CD14-positive monocyte (primary cell): ENCODE measurements at regions not wholly inside any gene's neighbourhood (a gene's known extent, or its start where the extent isn't known, plus 50 kb on each side); places are given as distances from the start of the nearest gene placed in this dataset.

Experiments used
- DNase-seq, 3 donors: peaks; one replicate each; pipeline ENCODE4 v3.0.0-alpha.2; 2011 to 2022
- H2AFZ ChIP-seq: 2 replicates; pipeline ENCODE4 v1.6.0; 2012; ENCODE audit warnings: mild to moderate bottlenecking, low read depth, low read length, inconsistent platforms; ENCODE audit not compliant: insufficient read depth, poor library complexity, severe bottlenecking
- H3K27ac ChIP-seq, 2 donors: 1 replicate in 1 of 2; 2 replicates in 1 of 2; pipeline ENCODE4 v1.5.1; 2012 to 2013; ENCODE audit warnings: low read length in 2 of 2, control low read depth in 1 of 2, inconsistent platforms in 1 of 2, low read depth in 1 of 2, mild to moderate bottlenecking in 1 of 2
- H3K27me3 ChIP-seq, 2 donors: one replicate each; pipeline versions ENCODE4 v1.6.0 to v1.6.1; 2011 to 2013; ENCODE audit warnings: low read length in 2 of 2; ENCODE audit not compliant: control insufficient read depth in 2 of 2, insufficient read depth in 2 of 2
- H3K36me3 ChIP-seq, 2 donors: replicated peaks in 1 of 2; 1 replicate in 1 of 2; 2 replicates in 1 of 2; pipeline versions ENCODE4 v1.5.1 to v1.6.1; 2012 to 2013; ENCODE audit warnings: low read length in 2 of 2, control low read depth in 1 of 2, inconsistent platforms in 1 of 2, mild to moderate bottlenecking in 1 of 2; ENCODE audit not compliant: insufficient read depth in 2 of 2, control insufficient read depth in 1 of 2
- H3K4me1 ChIP-seq, 2 donors: 1 replicate in 1 of 2; 2 replicates in 1 of 2; pipeline versions ENCODE4 v1.5.1 to v1.6.1; 2012 to 2013; ENCODE audit warnings: low read length in 2 of 2, control low read depth in 1 of 2, inconsistent platforms in 1 of 2, mild to moderate bottlenecking in 1 of 2, moderate library complexity in 1 of 2; ENCODE audit not compliant: insufficient read depth in 2 of 2, control insufficient read depth in 1 of 2
- H3K4me2 ChIP-seq: replicated peaks from 2 replicates; pipeline ENCODE3; 2012; ENCODE audit warnings: low read length, moderate library complexity, mild to moderate bottlenecking; ENCODE audit not compliant: poor library complexity, severe bottlenecking; ENCODE audit errors: extremely low read depth
- H3K4me3 ChIP-seq, 3 experiments: fragments of 200-600 bp in 1 of 3; sonication (generic) in 1 of 3; replicated peaks in 1 of 3; 1 replicate in 2 of 3; 2 replicates in 1 of 3; pipeline ENCODE4 v1.5.1; 2011 to 2013; ENCODE audit warnings: low read length in 3 of 3, mild to moderate bottlenecking in 3 of 3, control low read depth in 2 of 3, low read depth in 2 of 3, inconsistent platforms in 1 of 3, moderate library complexity in 1 of 3
- H3K79me2 ChIP-seq: 2 replicates; pipeline ENCODE4 v1.6.0; 2012; ENCODE audit warnings: mild to moderate bottlenecking, control low read depth, inconsistent platforms, low read length, moderate library complexity; ENCODE audit not compliant: insufficient read depth
- H3K9ac ChIP-seq: 2 replicates; pipeline ENCODE4 v1.6.0; 2017; ENCODE audit warnings: low read length, mild to moderate bottlenecking; ENCODE audit not compliant: insufficient read depth, poor library complexity, severe bottlenecking
- H3K9me3 ChIP-seq, 2 donors: replicated peaks in 1 of 2; 1 replicate in 1 of 2; 2 replicates in 1 of 2; pipeline versions ENCODE4 v1.5.1 to v1.6.1; 2012 to 2013; ENCODE audit warnings: low read length in 2 of 2, control low read depth in 1 of 2; ENCODE audit not compliant: control insufficient read depth in 1 of 2, insufficient read depth in 1 of 2
- H4K20me1 ChIP-seq: 2 replicates; pipeline ENCODE4 v1.6.0; 2012; ENCODE audit warnings: mild to moderate bottlenecking, low read length, control low read depth, moderate library complexity; ENCODE audit not compliant: insufficient read depth
- H3K27ac Mint-ChIP-seq, 7 donors: one replicate each; pipeline ENCODE4 v1.8.0; 2020; ENCODE audit warnings: mild to moderate bottlenecking in 7 of 7, mixed read lengths in 7 of 7, moderate library complexity in 6 of 7, inconsistent platforms in 2 of 7
- H3K27me3 Mint-ChIP-seq, 3 donors: one replicate each; pipeline ENCODE4 v1.8.0; 2021 to 2022; ENCODE audit warnings: low read depth in 3 of 3, mild to moderate bottlenecking in 3 of 3, mixed read lengths in 3 of 3, moderate library complexity in 3 of 3, inconsistent platforms in 1 of 3
- H3K36me3 Mint-ChIP-seq, 2 donors: one replicate each; pipeline ENCODE4 v1.8.0; 2020; ENCODE audit warnings: mixed read lengths in 2 of 2, inconsistent platforms in 1 of 2, mild to moderate bottlenecking in 1 of 2
- H3K4me1 Mint-ChIP-seq: one replicate; pipeline ENCODE4 v1.8.0; 2020; ENCODE audit warnings: mild to moderate bottlenecking, mixed read lengths
- H3K4me3 Mint-ChIP-seq, 2 donors: one replicate each; pipeline ENCODE4 v1.8.0; 2020; ENCODE audit warnings: mild to moderate bottlenecking in 2 of 2, mixed read lengths in 2 of 2, moderate library complexity in 1 of 2
- H3K9me3 Mint-ChIP-seq, 7 donors: one replicate each; pipeline ENCODE4 v1.8.0; 2020 to 2022; ENCODE audit warnings: mixed read lengths in 7 of 7, mild to moderate bottlenecking in 6 of 7, moderate library complexity in 6 of 7, inconsistent platforms in 2 of 7
- CTCF ChIP-seq: fragments of 200-600 bp; IDR thresholded peaks from one replicate; pipeline ENCODE4 v1.8.0; 2022; ENCODE audit warnings: antibody characterized with exemption, mild to moderate bottlenecking
- WGBS: methylation state at CpG from one replicate; pipeline ENCODE4 v1.1.5; 2013; ENCODE audit warnings: missing lambda C conversion rate; ENCODE audit not compliant: insufficient coverage; 5-methylcytosine and 5-hydroxymethylcytosine counted together
- intact Hi-C, 2 donors: fragments of 100-400 bp; cut with micrococcal nuclease; formaldehyde crosslinking; loops; one replicate each; pipeline versions ENCODE4 v1.15.0 to v1.15.1; 2023

GRCh38 chr5:125612181-125612721 lies 811.0 kb upstream of the GRAMD2B start:
- no peak overlapping the region for H3K4me3 ChIP-seq
- no peak overlapping the region for H3K4me3 Mint-ChIP-seq
- H3K36me3 ChIP-seq = no peaks in the 10 kb centered on the region
- no peaks in the 10 kb centered on the region for H3K9me3 ChIP-seq
- TF ChIP-seq CTCF = no peak
- DNase-seq = no peak
- H3K27ac ChIP-seq = no peak overlapping the region
- H3K27ac Mint-ChIP-seq = no peak overlapping the region
- H3K9me3 Mint-ChIP-seq = peaks cover 0 to 9% (median 3%) of the 10 kb centered on the region in 7 donors
- no peaks in the 10 kb centered on the region for H3K36me3 Mint-ChIP-seq
- H2AFZ ChIP-seq = no peak overlapping the region
- no peaks in the 10 kb centered on the region for H3K4me1 Mint-ChIP-seq
- WGBS = 91% methylated on average over 12 of the region's 15 CpGs
- H3K4me2 ChIP-seq = no peak overlapping the region
- H3K9ac ChIP-seq = no peak overlapping the region
- intact Hi-C loops = no loop called here
- no peaks in the 10 kb centered on the region for H3K27me3 Mint-ChIP-seq
- H3K79me2 ChIP-seq = no peaks in the 10 kb centered on the region
- no peaks in the 10 kb centered on the region for H3K4me1 ChIP-seq
- H3K27me3 ChIP-seq = no peaks in the 10 kb centered on the region
- no peaks in the 10 kb centered on the region for H4K20me1 ChIP-seq

GRCh38 chr5:125612776-125613175 lies 810.4 kb upstream of the GRAMD2B start:
- Histone ChIP-seq H3K36me3 (no peaks in the 10 kb centered on the region), H3K4me2 (no peak overlapping the region), H4K20me1 (no peaks in the 10 kb centered on the region), H3K27me3 (no peaks in the 10 kb centered on the region), H3K9me3 (no peaks in the 10 kb centered on the region), H3K4me3 (no peak overlapping the region), H3K4me1 (no peaks in the 10 kb centered on the region), H3K27ac (no peak overlapping the region), H2AFZ (no peak overlapping the region), H3K79me2 (no peaks in the 10 kb centered on the region), H3K9ac (no peak overlapping the region)
- no peak for TF ChIP-seq CTCF
- Mint-ChIP-seq H3K36me3 (no peaks in the 10 kb centered on the region), H3K4me3 (no peak overlapping the region), H3K27me3 (no peaks in the 10 kb centered on the region), H3K4me1 (no peaks in the 10 kb centered on the region), H3K27ac (no peak overlapping the region), H3K9me3 (peaks cover 0 to 9% (median 3%) of the 10 kb centered on the region in 7 donors)
- no peak for DNase-seq
- intact Hi-C loops = no loop called here
